ENCODE measurements at regions not wholly inside any gene's neighbourhood (a gene's known extent, or its start where the extent isn't known, plus 50 kb on each side); places are given as distances from the start of the nearest gene placed in this dataset.

DNA sequence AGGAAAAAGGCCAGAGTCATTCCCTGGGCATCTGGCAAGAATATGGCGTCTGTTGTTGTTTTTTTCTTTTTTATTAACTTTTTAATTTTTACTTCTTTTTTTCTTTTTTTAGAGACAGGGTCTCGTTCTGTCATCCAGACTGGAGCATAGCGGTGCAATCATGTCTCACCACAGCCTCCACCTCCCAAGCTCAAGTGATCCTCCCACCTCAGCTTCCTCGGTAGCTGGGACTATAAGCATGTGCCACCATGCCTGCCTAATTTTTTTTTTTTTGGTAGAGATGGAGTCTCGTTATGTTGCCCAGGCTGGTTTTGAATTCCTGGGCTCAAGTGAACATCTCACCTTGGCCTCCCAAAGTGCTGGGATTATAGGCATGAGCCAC, 54.0 kb upstream of the PRDM11 start:
- no peak for DNase-seq

DNA sequence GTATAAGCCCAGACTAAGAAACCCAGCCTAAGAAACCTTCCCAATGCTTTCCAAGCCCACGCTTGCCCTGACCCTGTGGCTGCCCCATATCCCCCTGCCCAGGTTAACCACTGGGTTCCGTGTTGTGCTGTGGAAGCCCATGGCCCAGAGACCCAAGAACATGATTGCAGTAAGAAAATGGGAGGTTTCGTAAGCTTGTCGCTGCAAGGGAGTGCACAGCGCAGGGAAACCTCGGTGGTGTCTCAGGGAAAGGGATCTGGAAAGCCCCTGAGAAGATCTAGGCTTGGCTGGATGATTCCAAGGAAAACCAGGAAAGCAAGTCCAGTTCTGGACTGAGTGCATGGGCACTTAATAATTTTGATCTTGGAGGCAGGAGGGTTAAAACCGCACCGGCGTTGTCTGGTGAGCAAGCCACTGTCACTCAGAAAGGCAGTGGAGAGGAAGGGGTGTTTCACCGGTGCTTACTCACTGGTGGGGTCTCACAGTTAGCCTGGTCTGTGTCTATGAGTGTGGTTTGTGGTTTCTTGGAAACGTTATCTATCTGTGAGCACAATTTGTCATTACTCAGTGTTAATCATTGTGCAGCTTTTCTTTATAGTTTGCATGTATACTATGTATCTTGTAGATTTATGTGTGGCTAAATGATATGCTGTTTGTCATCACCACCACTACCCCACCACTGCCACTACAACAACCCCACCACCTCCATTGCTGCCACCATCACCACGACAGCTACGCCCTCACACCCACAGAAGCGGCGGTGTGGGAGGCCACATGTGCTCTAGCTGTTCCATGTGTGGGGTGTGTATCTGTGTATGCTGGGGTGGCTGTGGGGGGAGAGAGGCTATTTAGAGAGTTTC, 53.3 kb upstream of the PRDM11 start:
- DNase-seq, result peak; percentile 78

DNA sequence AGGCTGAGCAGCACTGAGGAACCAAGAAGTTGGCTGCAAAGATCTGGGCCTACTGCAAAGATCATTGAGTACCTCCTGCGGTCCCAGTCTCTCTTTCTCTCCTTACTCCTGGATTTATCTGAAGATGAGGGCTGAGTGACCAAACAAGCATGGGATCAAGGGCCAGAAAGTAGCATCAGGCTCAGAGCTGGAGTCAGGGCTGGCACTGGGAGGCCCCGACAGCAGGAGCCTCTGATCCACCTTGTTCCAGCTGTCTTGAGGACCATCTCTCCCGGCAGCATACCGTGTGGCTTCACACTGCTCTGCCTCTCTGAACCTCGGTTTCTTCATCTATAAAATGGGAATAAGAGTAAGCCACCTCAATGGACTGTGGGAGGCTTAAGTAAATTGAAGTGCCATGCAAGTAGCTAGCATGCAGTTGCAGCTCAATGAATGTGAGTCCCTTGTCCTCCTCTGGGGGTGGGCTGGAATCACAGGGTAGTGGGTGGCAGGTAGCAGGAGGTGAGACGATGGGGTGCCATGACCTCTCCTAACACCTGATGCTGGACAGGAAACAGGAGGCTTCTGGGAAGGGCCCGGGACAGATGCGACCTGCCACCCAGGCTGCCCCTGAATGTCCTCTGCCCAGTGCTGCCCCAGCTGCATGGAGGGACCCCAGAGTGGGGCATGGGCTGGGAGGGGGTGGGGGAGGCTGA, 52.5 kb upstream of the PRDM11 start:
- DNase-seq, result no peak

DNA sequence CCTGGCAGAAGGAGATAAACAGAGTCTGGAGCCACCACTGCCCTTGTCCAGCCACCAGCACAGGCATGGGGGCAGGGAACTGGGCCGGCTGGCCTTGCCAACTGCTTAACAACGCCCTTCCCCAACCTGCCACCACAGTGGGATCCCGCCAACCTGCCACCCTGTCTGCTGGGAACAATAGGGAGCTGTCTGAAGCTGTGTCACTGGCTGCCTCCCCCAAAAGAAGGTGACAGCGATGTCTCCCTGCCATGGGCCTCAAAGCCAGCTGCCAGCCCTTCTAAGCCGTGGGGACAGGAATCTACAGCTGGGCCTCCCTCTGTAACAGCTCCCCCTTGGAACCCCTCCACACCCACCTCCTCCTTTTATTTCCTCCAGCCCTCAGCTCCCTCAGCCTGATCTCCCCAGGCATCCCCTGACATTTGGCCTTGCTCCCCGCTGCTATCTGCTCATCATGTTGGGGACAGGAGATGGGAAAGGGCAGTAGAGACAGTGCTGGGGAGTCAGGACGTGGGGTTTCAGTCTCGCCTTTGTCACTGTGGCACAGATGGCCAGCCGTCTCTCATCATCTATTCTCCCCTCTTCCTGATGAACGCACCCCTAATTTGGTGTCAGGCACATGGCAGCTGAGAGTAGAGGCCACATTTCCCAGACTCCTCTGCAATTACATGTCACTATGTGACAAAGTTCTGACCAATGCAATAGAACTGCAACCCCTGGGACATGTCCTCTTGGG, 51.3 kb upstream of the PRDM11 start:
- DNase-seq, result no peak

DNA sequence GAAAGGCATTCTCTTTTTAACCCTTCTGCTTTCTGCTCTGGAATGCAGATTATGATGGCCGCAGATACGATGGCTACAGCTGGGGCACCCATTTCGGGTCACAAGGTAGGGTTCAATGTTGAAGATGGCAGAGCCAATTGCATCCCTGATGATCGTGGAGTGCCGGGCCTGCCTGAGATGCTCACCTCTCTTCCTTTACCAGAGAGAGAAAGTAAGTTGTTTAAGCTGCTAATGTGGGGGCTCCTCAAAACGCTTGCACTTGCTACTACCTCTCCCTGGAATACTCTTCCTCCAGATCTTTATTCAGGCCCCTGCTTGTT, 50.8 kb upstream of the PRDM11 start:
- DNase-seq, result no peak

DNA sequence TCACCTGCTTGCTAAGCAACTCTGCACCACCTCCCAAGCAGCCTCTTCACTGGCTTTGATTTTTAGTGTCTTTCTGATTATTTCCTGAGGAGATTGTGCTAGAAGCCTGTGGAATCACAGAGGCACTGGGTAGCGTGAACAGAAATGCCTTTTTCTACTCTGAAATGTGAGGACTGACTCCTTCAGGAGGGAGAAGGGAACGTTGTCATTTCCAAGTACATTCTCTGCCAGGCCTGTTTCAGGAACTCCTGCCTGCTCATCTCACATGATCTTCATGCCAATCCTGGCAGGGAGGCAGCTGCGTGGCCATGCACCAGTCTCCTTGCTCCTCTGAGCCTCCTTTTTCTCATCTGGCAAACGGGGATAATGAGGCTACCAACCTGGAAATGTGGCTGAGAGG, 49.8 kb upstream of the PRDM11 start:
- DNase-seq, result no peak

All from EL (cell line).